CD1c-positive myeloid dendritic cell (primary cell): ENCODE measurements at regions not wholly inside any gene's neighbourhood (a gene's known extent, or its start where the extent isn't known, plus 50 kb on each side); places are given as distances from the start of the nearest gene placed in this dataset.

Experiments
- DNase-seq: peaks from one replicate; pipeline ENCODE4 v3.0.0-alpha.2; 2016; ENCODE audit errors: extremely low spot score

GRCh38 chr9:108676355-108676754 lies 179.4 kb downstream of the ACTL7B start:
- no peak for DNase-seq

GRCh38 chr9:108675708-108676107 lies 180.1 kb downstream of the ACTL7B start:
- no peak for DNase-seq

DNA sequence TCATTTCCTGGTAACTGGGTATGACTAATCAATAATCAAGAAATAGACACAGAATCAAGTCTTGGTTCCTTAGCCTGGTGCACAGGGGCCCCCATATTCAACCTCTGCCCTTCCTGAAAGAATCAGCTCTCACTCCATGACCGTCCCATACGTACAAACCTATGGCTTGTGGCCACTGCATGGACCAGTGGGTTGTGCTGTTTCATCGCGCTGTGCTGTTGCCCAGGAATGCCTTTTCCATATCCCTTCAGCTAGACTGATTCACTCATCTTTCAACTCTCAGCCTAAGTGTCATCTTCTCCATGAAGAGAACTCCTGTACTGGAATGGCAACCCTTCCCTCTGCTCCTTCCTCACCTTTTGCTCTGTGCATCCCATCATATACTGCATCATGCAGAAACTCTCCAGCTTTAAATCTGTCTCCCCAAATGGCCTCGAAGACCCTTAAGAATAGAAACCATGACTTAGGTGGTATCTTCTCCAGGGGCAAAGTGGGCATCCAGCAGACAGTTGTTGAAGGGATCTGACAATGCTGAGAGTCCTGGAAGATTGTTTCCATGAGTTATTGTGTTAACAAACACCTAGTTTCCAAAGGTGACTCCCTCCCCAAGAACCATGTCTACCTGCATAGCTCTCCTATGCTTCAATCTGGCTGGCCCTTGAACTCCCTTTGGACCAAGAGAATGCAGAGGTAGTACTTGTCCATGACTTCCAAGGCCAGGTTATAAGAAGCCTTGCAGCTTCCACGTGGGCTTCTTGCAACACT lies 180.8 kb downstream of the ACTL7B start:
- no peak for DNase-seq

DNA sequence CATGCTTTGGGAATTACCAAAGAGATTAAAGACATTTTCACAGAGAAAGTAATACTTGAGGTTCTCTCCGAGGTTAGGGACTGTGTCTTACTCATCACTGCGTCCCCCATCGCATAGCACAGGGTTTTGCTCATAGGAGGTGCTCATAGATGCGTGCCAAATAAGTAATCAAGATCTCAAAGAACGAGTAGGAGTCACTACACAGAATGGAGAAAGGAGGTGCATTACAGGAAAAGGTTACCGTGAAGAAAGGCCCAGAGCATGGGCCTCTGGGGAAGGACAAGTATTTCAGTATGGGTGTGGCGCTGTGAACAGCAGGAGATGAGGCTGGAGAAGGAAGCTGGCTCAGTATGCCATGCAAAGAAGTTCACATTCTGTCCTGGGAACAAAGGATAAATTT lies 182.4 kb downstream of the ACTL7B start:
- DNase-seq, result no peak

DNA sequence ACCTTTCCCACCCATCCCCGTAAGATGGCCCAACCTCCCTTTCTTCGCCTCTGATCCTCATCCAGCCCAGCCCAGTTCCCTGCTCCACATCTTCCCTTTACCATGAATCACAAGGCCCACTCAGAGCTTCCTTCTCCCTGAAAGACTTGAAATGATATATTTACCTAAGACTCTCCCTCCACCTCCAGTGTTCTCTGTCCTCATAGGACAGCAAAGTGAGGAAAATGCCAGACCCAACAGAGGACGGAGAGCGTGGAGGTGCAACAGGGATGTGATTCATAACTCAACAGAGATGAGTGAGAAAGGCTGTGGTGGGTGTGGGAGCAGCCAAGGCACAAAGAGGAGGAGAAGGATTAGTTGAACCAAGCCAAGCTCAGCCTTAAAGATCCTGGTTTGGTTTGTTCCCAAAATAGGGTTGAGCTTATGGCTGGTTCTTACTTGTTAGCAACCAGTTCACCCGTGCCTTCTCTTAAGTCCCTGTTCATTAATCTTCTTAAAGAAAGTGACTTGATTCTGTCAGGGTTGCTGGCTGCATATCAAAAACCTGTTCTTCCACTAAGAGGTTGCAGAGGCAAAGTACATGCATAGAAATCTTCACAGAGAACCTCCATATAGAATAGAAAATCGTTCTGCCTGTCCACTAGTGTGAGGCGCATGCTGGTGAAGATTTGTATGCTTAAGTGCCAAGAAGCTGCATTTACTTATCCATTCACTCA lies 183.2 kb downstream of the ACTL7B start:
- no peak for DNase-seq

- DNase-seq, result no peak
Measured at GRCh38 chr9:108671794-108672193, 184.0 kb downstream of the ACTL7B start.

DNA sequence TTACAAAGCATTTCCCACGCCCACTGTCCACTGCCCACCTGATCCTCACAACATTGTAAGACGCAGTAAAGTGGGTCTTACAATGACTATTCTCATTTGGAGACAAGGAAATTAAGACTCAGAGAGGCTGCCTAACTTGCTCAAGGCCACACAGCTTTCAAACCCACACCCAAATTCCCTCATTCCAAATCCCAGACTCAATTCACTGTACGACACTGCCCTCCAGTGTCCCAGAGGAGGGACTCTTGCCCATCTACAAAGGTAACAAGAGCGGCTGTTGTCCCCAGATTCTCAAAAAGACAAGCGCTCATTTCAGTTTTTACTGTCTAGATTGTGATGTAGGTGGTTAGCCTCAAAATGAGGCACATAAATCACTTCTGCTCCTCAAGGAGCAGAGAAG lies 184.6 kb downstream of the ACTL7B start:
- DNase-seq, result no peak

DNA sequence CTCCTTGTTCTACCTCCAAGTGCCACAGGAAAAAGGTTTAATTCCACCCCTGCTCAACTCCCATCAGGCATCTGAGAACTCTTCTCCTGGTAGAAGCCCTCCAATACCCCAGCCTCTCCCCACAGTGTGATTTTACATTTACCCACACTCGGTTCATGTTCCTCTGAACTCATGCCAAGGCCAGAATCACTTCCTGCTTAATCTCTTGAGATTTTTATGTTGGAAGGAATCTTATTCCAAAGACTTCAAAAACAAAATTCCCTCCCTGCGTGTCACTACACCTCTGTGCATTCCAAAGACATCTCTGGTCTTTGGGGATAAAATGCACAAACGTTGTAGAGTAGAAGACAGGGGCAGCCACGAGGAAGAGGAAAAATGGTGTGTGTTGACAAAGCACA lies 186.8 kb downstream of the ACTL7B start:
- no peak for DNase-seq

DNA sequence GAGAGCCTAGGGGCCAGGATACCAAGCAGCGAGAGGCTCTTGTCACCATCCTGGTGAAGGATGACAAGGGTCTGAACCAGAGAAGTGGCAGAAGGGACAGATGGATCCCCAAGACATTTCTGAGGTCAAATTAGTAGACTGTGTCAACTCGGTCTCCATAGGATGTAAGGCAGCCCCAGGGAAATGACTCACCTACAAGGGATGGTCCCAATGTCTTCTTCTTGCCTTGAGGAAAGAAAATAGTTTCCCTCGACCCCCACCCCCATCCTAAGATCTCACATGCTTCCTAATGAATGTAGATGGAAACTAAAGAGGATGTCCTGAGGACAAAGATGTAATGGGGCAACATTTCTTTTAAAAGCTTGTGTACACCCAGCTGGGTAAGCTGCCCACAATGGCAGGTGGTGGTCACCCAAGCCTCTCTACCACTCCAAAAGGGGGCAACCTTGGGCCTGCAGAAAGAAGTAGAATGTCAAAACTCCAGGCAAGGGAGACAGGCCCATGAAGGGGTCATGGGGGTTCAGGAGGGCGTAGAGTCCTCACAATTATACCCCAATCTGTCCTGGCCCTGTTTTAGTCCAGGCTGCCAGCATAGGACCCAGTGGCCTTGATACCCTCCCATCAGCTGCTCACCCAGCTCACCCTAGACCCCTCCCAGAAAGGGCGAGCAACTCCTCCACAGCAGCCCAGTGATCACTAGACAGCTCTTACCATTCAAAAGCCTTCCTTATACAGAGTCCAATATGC lies 187.4 kb downstream of the ACTL7B start:
- DNase-seq, result no peak

DNA sequence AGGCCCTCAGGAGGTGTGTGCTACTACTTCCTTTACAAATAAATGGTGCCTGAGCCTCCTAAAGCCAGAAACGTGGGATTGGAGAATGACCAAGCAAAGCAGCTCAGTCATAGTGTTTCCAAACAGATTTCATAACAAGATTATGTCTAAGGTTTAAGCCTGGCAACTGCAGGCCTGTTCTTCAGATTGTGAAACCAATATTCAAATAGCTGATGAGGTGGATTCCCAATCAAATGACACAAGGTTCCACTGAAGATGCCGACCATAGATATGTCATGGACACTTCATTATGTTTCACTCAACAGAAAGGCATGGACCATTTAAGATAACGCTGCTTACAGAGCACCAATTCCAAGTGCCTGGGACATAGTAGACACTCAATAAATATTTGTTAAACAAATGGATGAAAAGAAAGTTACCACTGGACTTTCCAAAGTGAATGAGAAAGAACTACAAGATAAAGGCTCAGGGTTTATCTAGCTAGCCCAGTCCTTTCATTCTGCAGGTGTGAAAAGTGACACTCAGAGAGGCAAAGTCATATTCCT lies 189.5 kb downstream of the ACTL7B start:
- no peak for DNase-seq

- DNase-seq, result no peak
Measured at GRCh38 chr9:108665521-108666239, 190.1 kb downstream of the ACTL7B start.

GRCh38 chr9:108664309-108665255 lies 191.2 kb downstream of the ACTL7B start:
- no peak for DNase-seq

- DNase-seq, result no peak
Measured at GRCh38 chr9:108663422-108663821, 192.4 kb downstream of the ACTL7B start.

- DNase-seq, result no peak
Measured at GRCh38 chr9:108662956-108663355, 192.8 kb downstream of the ACTL7B start.

DNA sequence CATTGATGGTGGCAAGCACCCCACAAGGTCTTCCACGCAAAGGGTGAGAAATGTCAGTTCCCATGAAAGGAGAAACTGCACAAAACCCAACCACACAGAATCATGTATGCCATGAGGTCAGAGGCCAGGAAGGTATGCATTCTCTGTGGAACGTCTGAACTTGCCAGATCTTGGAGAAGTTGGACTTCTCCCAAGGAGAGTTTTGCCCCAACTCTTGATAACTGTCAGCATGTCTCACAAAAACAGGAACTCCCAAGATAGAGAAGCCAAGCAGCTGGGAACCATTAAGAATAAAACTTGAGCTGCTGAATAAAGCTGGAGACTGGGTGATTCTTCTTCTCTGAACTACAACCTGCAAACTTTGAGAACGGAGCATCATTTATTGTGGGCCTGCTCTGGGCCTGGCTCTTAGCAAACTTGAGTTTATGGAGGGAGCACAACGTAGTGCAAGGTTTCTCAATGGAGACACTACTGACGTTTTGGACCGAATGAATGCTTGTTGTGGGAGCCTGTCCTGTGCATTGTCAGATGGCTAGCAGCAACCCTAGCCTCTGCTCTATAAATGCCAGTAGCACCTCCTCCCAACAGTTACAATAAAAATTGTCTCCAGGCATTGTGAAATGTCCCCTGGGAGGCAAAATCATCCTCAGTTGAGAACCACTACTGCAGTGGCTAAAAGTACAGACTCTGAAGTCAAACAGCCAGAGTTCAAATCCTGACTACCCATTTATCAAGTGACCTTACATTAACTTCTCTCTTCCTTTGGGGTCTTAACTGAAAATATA lies 193.5 kb downstream of the ACTL7B start:
- DNase-seq, result no peak

DNA sequence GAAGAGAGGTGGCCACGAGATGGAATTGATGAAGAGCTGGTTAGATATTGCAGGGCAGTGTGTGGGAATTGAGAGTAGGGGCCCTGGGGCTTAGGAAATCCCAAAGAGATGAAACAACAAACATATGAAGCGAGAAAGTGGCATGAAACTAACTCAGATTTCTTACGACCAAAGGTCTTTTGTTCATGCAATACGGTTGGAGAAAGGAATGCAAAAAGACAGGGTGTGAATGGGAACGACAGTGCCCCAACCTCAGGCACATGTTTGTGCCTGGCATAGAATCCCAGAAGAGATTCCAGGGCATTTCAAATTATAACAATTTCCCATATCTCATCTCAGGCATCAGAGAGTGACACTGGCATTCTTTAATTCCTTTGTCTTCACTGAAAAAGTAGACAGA lies 199.2 kb downstream of the ACTL7B start:
- no peak for DNase-seq

DNA sequence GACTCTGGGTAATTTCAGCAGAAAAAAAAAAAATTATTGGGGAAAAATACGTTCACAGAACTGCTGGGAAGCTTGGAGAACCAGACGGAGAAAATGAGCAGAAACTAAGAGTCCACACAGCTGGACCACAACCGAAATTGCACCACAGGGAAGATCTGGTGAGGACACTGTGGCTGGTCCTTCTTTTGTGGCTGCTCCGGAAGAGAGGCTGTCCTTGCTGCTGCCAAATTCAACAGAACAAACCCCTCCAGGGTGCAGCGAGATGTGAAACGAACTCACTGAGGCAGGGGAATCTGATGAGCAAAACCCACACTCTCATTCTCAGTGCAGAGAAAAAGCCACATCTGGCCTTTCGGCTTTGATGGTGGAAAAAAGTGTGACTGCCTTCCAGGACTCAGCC lies 200.0 kb downstream of the ACTL7B start:
- DNase-seq, result no peak

GRCh38 chr9:108654566-108654965 lies 201.2 kb downstream of the ACTL7B start:
- no peak for DNase-seq

GRCh38 chr9:108652851-108653250 lies 202.9 kb downstream of the ACTL7B start:
- no peak for DNase-seq

GRCh38 chr9:108650826-108651225 lies 205.0 kb downstream of the ACTL7B start:
- no peak for DNase-seq
